CD14-positive monocyte (primary cell): ENCODE measurements at regions not wholly inside any gene's neighbourhood (a gene's known extent, or its start where the extent isn't known, plus 50 kb on each side); places are given as distances from the start of the nearest gene placed in this dataset.

ENCODE experiments used
- DNase-seq, 3 donors: peaks; one replicate each; pipeline ENCODE4 v3.0.0-alpha.2; 2011 to 2022
- H2AFZ ChIP-seq: 2 replicates; pipeline ENCODE4 v1.6.0; 2012; ENCODE audit warnings: mild to moderate bottlenecking, low read depth, low read length, inconsistent platforms; ENCODE audit not compliant: insufficient read depth, poor library complexity, severe bottlenecking
- H3K27ac ChIP-seq, 2 donors: 1 replicate in 1 of 2; 2 replicates in 1 of 2; pipeline ENCODE4 v1.5.1; 2012 to 2013; ENCODE audit warnings: low read length in 2 of 2, control low read depth in 1 of 2, inconsistent platforms in 1 of 2, low read depth in 1 of 2, mild to moderate bottlenecking in 1 of 2
- H3K27me3 ChIP-seq, 2 donors: one replicate each; pipeline versions ENCODE4 v1.6.0 to v1.6.1; 2011 to 2013; ENCODE audit warnings: low read length in 2 of 2; ENCODE audit not compliant: control insufficient read depth in 2 of 2, insufficient read depth in 2 of 2
- H3K36me3 ChIP-seq, 2 donors: replicated peaks in 1 of 2; 1 replicate in 1 of 2; 2 replicates in 1 of 2; pipeline versions ENCODE4 v1.5.1 to v1.6.1; 2012 to 2013; ENCODE audit warnings: low read length in 2 of 2, control low read depth in 1 of 2, inconsistent platforms in 1 of 2, mild to moderate bottlenecking in 1 of 2; ENCODE audit not compliant: insufficient read depth in 2 of 2, control insufficient read depth in 1 of 2
- H3K4me1 ChIP-seq, 2 donors: 1 replicate in 1 of 2; 2 replicates in 1 of 2; pipeline versions ENCODE4 v1.5.1 to v1.6.1; 2012 to 2013; ENCODE audit warnings: low read length in 2 of 2, control low read depth in 1 of 2, inconsistent platforms in 1 of 2, mild to moderate bottlenecking in 1 of 2, moderate library complexity in 1 of 2; ENCODE audit not compliant: insufficient read depth in 2 of 2, control insufficient read depth in 1 of 2
- H3K4me2 ChIP-seq: replicated peaks from 2 replicates; pipeline ENCODE3; 2012; ENCODE audit warnings: low read length, moderate library complexity, mild to moderate bottlenecking; ENCODE audit not compliant: poor library complexity, severe bottlenecking; ENCODE audit errors: extremely low read depth
- H3K4me3 ChIP-seq, 3 experiments: fragments of 200-600 bp in 1 of 3; sonication (generic) in 1 of 3; replicated peaks in 1 of 3; 1 replicate in 2 of 3; 2 replicates in 1 of 3; pipeline ENCODE4 v1.5.1; 2011 to 2013; ENCODE audit warnings: low read length in 3 of 3, mild to moderate bottlenecking in 3 of 3, control low read depth in 2 of 3, low read depth in 2 of 3, inconsistent platforms in 1 of 3, moderate library complexity in 1 of 3
- H3K79me2 ChIP-seq: 2 replicates; pipeline ENCODE4 v1.6.0; 2012; ENCODE audit warnings: mild to moderate bottlenecking, control low read depth, inconsistent platforms, low read length, moderate library complexity; ENCODE audit not compliant: insufficient read depth
- H3K9ac ChIP-seq: 2 replicates; pipeline ENCODE4 v1.6.0; 2017; ENCODE audit warnings: low read length, mild to moderate bottlenecking; ENCODE audit not compliant: insufficient read depth, poor library complexity, severe bottlenecking
- H3K9me3 ChIP-seq, 2 donors: replicated peaks in 1 of 2; 1 replicate in 1 of 2; 2 replicates in 1 of 2; pipeline versions ENCODE4 v1.5.1 to v1.6.1; 2012 to 2013; ENCODE audit warnings: low read length in 2 of 2, control low read depth in 1 of 2; ENCODE audit not compliant: control insufficient read depth in 1 of 2, insufficient read depth in 1 of 2
- H4K20me1 ChIP-seq: 2 replicates; pipeline ENCODE4 v1.6.0; 2012; ENCODE audit warnings: mild to moderate bottlenecking, low read length, control low read depth, moderate library complexity; ENCODE audit not compliant: insufficient read depth
- H3K27ac Mint-ChIP-seq, 7 donors: one replicate each; pipeline ENCODE4 v1.8.0; 2020; ENCODE audit warnings: mild to moderate bottlenecking in 7 of 7, mixed read lengths in 7 of 7, moderate library complexity in 6 of 7, inconsistent platforms in 2 of 7
- H3K27me3 Mint-ChIP-seq, 3 donors: one replicate each; pipeline ENCODE4 v1.8.0; 2021 to 2022; ENCODE audit warnings: low read depth in 3 of 3, mild to moderate bottlenecking in 3 of 3, mixed read lengths in 3 of 3, moderate library complexity in 3 of 3, inconsistent platforms in 1 of 3
- H3K36me3 Mint-ChIP-seq, 2 donors: one replicate each; pipeline ENCODE4 v1.8.0; 2020; ENCODE audit warnings: mixed read lengths in 2 of 2, inconsistent platforms in 1 of 2, mild to moderate bottlenecking in 1 of 2
- H3K4me1 Mint-ChIP-seq: one replicate; pipeline ENCODE4 v1.8.0; 2020; ENCODE audit warnings: mild to moderate bottlenecking, mixed read lengths
- H3K4me3 Mint-ChIP-seq, 2 donors: one replicate each; pipeline ENCODE4 v1.8.0; 2020; ENCODE audit warnings: mild to moderate bottlenecking in 2 of 2, mixed read lengths in 2 of 2, moderate library complexity in 1 of 2
- H3K9me3 Mint-ChIP-seq, 7 donors: one replicate each; pipeline ENCODE4 v1.8.0; 2020 to 2022; ENCODE audit warnings: mixed read lengths in 7 of 7, mild to moderate bottlenecking in 6 of 7, moderate library complexity in 6 of 7, inconsistent platforms in 2 of 7
- CTCF ChIP-seq: fragments of 200-600 bp; IDR thresholded peaks from one replicate; pipeline ENCODE4 v1.8.0; 2022; ENCODE audit warnings: antibody characterized with exemption, mild to moderate bottlenecking
- WGBS: methylation state at CpG from one replicate; pipeline ENCODE4 v1.1.5; 2013; ENCODE audit warnings: missing lambda C conversion rate; ENCODE audit not compliant: insufficient coverage; 5-methylcytosine and 5-hydroxymethylcytosine counted together
- intact Hi-C, 2 donors: fragments of 100-400 bp; cut with micrococcal nuclease; formaldehyde crosslinking; loops; one replicate each; pipeline versions ENCODE4 v1.15.0 to v1.15.1; 2023

DNA sequence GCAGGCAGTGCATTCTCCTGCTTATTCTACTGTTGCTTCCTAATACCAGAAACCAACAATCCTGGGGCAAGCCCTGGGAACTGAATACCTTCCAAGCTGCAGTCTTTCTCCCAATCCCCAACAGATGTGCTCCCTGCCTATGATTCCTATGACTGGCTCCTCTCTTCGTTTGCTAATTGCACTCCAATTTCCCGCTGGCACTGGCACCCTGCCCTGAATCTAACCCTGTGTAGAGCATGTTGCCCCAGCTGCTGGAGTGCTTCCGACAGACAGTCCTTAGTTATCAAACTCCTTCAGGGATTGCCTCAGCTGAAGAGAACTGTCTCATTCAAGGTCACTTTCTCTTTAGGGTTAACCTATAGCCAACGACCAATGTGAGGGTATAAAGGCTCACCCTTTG is 214.1 kb downstream of the NECTIN3 start:
- Mint-ChIP-seq H3K36me3 (no peaks in the 10 kb centered on the region), H3K4me3 (no peak overlapping the region), H3K27ac (no peak overlapping the region), H3K4me1 (no peaks in the 10 kb centered on the region), H3K9me3 (peaks cover 0 to 2% (median 1%) of the 10 kb centered on the region in 7 donors), H3K27me3 (no peaks in the 10 kb centered on the region)
- intact Hi-C loops = no loop called here
- Histone ChIP-seq H3K36me3 (no peaks in the 10 kb centered on the region), H3K4me1 (no peaks in the 10 kb centered on the region), H3K9me3 (no peaks in the 10 kb centered on the region), H4K20me1 (no peaks in the 10 kb centered on the region), H3K4me3 (no peak overlapping the region), H2AFZ (no peak overlapping the region), H3K27ac (no peak overlapping the region), H3K9ac (no peak overlapping the region), H3K4me2 (no peak overlapping the region), H3K79me2 (no peaks in the 10 kb centered on the region), H3K27me3 (no peaks in the 10 kb centered on the region)
- 87% methylated on average over 4 of the region's 4 CpGs for WGBS
- no peak for DNase-seq
- no peak for TF ChIP-seq CTCF

DNA sequence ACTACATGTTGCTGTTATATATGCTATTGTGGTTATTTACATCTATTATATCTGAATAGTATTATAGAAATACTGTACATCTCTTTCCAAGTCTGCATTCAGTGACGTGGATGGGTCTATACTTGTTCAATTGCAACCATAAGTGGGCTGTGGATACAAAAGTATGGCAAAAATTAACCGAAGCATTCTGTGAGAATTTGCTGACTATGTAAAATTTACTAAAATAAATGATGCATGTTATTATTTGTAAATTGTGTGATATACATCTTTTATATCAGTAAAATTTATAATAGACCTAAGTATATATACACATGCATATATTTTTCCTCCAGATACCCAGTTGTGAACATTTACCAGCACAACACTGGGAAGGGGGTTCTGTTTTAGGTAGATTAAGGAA is 215.1 kb downstream of the NECTIN3 start:
- Histone ChIP-seq H3K27ac (no peak overlapping the region), H3K4me1 (no peaks in the 10 kb centered on the region), H3K9me3 (no peaks in the 10 kb centered on the region), H3K36me3 (no peaks in the 10 kb centered on the region), H3K79me2 (no peaks in the 10 kb centered on the region), H2AFZ (no peak overlapping the region), H3K9ac (no peak overlapping the region), H4K20me1 (no peaks in the 10 kb centered on the region), H3K4me2 (no peak overlapping the region), H3K27me3 (no peaks in the 10 kb centered on the region), H3K4me3 (no peak overlapping the region)
- DNase-seq = no peak
- TF ChIP-seq CTCF = no peak
- H3K4me1 Mint-ChIP-seq = no peaks in the 10 kb centered on the region
- intact Hi-C loops = no loop called here
- H3K36me3 Mint-ChIP-seq = no peaks in the 10 kb centered on the region
- H3K27me3 Mint-ChIP-seq = no peaks in the 10 kb centered on the region
- no peak overlapping the region for H3K4me3 Mint-ChIP-seq
- H3K9me3 Mint-ChIP-seq = peaks cover 1 to 6% (median 2%) of the 10 kb centered on the region in 7 donors
- no peak overlapping the region for H3K27ac Mint-ChIP-seq
- no CpG with 5 or more reads among the region's 2 CpGs for WGBS
